ENCODE measurements at regions not wholly inside any gene's neighbourhood (a gene's known extent, or its start where the extent isn't known, plus 50 kb on each side); places are given as distances from the start of the nearest gene placed in this dataset.

- FAIRE-seq (no peak), DNase-seq (ENCODE audit: low read depth, low spot score) (no peak)
- TF ChIP-seq CTCF (optimal IDR thresholded peaks at IDR 0.05 in 1 of 3, IDR thresholded peaks at IDR 0.05 in 1 of 3, conservative IDR thresholded peaks at IDR 0.05 in 1 of 3; ENCODE audit: extremely low read depth in 1 of 3, insufficient read depth in 2 of 3, low read length in 3 of 3), result no peak
- TF ChIP-seq EZH2 (IDR thresholded peaks at IDR 0.05; ENCODE audit: low read length), result no peak
- Histone ChIP-seq H3K4me2 (ENCODE audit: control insufficient read depth, extremely low read depth, insufficient read depth, low read depth, low read length) (no peak overlapping the region), H3K79me2 (ENCODE audit: control insufficient read depth, insufficient read depth, low read length) (no peaks in the 10 kb centered on the region), H3K27me3 (ENCODE audit: control insufficient read depth, extremely low read depth, insufficient read depth, low read length) (no peaks in the 10 kb centered on the region), H3K4me1 (ENCODE audit: control insufficient read depth, extremely low read depth, insufficient read depth, low read length) (no peaks in the 10 kb centered on the region), H2AFZ (ENCODE audit: control insufficient read depth, low read length) (no peak overlapping the region), H3K27ac (ENCODE audit: control insufficient read depth, insufficient read depth, low read length) (no peak overlapping the region), H3K36me3 (ENCODE audit: control insufficient read depth in 2 of 2, extremely low read depth in 1 of 2, insufficient read depth in 2 of 2, low read length in 2 of 2) (no peaks in the 10 kb centered on the region), H3K4me3 (ENCODE audit: control insufficient read depth in 2 of 3, extremely low read depth in 1 of 3, insufficient read depth in 2 of 3, low read depth in 1 of 3, low read length in 3 of 3) (no peak overlapping the region), H3K9me1 (ENCODE audit: control insufficient read depth, extremely low read depth, insufficient read depth, low read length) (no peaks in the 10 kb centered on the region), H3K9ac (ENCODE audit: control insufficient read depth, extremely low read depth, insufficient read depth, low read length) (no peak overlapping the region), H4K20me1 (ENCODE audit: control insufficient read depth, extremely low read depth, insufficient read depth, low read length) (no peaks in the 10 kb centered on the region), H3K9me3 (ENCODE audit: control insufficient read depth, low read depth, low read length) (no peaks in the 10 kb centered on the region)
- dilution Hi-C loops (cut with MboI; ENCODE audit: extremely low pct_ligation_motif_present, low sequenced_read_pairs), result no loop called here
Observed at GRCh38 chr5:164301708-164302107, 796.3 kb downstream of the MAT2B start.

GRCh38 chr5:164302533-164303235, 797.3 kb downstream of the MAT2B start:
- Histone ChIP-seq H3K4me2 (ENCODE audit: control insufficient read depth, extremely low read depth, insufficient read depth, low read depth, low read length) (no peak overlapping the region), H3K27ac (ENCODE audit: control insufficient read depth, insufficient read depth, low read length) (no peak overlapping the region), H3K9me1 (ENCODE audit: control insufficient read depth, extremely low read depth, insufficient read depth, low read length) (no peaks in the 10 kb centered on the region), H3K4me3 (ENCODE audit: control insufficient read depth in 2 of 3, extremely low read depth in 1 of 3, insufficient read depth in 2 of 3, low read depth in 1 of 3, low read length in 3 of 3) (no peak overlapping the region), H3K79me2 (ENCODE audit: control insufficient read depth, insufficient read depth, low read length) (no peaks in the 10 kb centered on the region), H3K9me3 (ENCODE audit: control insufficient read depth, low read depth, low read length) (no peaks in the 10 kb centered on the region), H3K27me3 (ENCODE audit: control insufficient read depth, extremely low read depth, insufficient read depth, low read length) (no peaks in the 10 kb centered on the region), H2AFZ (ENCODE audit: control insufficient read depth, low read length) (no peak overlapping the region), H4K20me1 (ENCODE audit: control insufficient read depth, extremely low read depth, insufficient read depth, low read length) (no peaks in the 10 kb centered on the region), H3K4me1 (ENCODE audit: control insufficient read depth, extremely low read depth, insufficient read depth, low read length) (no peaks in the 10 kb centered on the region), H3K36me3 (ENCODE audit: control insufficient read depth in 2 of 2, extremely low read depth in 1 of 2, insufficient read depth in 2 of 2, low read length in 2 of 2) (no peaks in the 10 kb centered on the region), H3K9ac (ENCODE audit: control insufficient read depth, extremely low read depth, insufficient read depth, low read length) (no peak overlapping the region)
- dilution Hi-C loops (cut with MboI; ENCODE audit: extremely low pct_ligation_motif_present, low sequenced_read_pairs), result no loop called here
- TF ChIP-seq EZH2 (IDR thresholded peaks at IDR 0.05; ENCODE audit: low read length) (no peak), CTCF (optimal IDR thresholded peaks at IDR 0.05 in 1 of 3, IDR thresholded peaks at IDR 0.05 in 1 of 3, conservative IDR thresholded peaks at IDR 0.05 in 1 of 3; ENCODE audit: extremely low read depth in 1 of 3, insufficient read depth in 2 of 3, low read length in 3 of 3) (no peak)
- FAIRE-seq (no peak), DNase-seq (ENCODE audit: low read depth, low spot score) (no peak)

Data from keratinocyte (primary cell).